Rectal smooth muscle tissue (tissue), 1 donor: ENCODE measurements at regions not wholly inside any gene's neighbourhood (a gene's known extent, or its start where the extent isn't known, plus 50 kb on each side); places are given as distances from the start of the nearest gene placed in this dataset.

Experiments
- H3K27ac ChIP-seq: one replicate; pipeline ENCODE4 v1.7.0; 2013; ENCODE audit warnings: low read depth, low read length, inconsistent platforms
- H3K27me3 ChIP-seq: one replicate; pipeline ENCODE4 v1.7.0; 2013; ENCODE audit warnings: low read length; ENCODE audit not compliant: control insufficient read depth, insufficient read depth
- H3K36me3 ChIP-seq: one replicate; pipeline ENCODE4 v1.7.0; 2013; ENCODE audit warnings: low read length; ENCODE audit not compliant: control insufficient read depth, insufficient read depth
- H3K4me1 ChIP-seq: one replicate; pipeline ENCODE4 v1.7.0; 2013; ENCODE audit warnings: low read length; ENCODE audit not compliant: control insufficient read depth, insufficient read depth
- H3K4me3 ChIP-seq: one replicate; pipeline ENCODE4 v1.7.0; 2013; ENCODE audit warnings: low read length
- H3K9ac ChIP-seq: one replicate; pipeline ENCODE4 v1.7.0; 2013; ENCODE audit warnings: low read length

DNA sequence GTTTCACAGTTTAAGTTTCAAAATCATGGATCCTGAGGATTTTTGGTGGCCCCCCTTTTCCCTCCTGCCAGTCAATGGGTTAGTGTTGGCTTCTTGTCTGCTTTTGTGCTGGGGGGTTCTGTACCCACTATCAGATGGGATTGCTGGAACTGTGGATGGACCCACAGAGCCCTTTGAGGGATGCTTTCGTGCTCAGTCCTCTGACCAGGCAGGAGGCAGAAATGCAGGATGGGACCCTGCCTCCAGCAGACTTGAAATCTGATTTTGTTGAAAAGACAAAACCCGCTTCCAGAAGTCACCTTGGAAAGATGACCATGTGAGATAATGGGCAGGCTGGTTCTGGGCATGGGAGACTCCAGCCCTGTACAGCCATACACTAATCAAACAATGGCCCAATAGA is 408.9 kb downstream of the ZNF536 start:
- H3K27ac ChIP-seq, result no peak overlapping the region
- H3K27me3 ChIP-seq, result no peaks in the 10 kb centered on the region
- no peak overlapping the region for H3K4me3 ChIP-seq
- H3K4me1 ChIP-seq, result no peaks in the 10 kb centered on the region
- no peaks in the 10 kb centered on the region for H3K36me3 ChIP-seq
- no peak overlapping the region for H3K9ac ChIP-seq

DNA sequence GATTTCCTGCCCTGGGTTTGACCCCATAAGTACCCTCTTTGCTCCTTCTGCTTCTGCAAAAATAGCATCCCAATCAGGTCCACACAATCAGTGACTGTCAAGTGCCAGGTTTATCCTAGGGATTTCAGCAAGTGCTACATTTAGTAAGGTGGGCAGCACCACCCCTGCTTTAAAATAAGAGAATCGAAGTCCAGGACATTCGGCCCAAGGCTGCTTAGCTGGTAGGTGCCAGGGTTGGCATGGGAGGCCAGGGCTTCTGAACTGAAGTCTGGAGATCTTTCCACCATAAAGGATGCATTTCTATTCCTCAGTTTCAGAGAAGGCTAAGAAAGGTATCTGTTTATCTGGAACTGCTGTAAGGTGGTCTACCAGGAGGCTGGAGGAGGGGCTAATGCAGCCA is 408.3 kb downstream of the ZNF536 start:
- no peak overlapping the region for H3K4me3 ChIP-seq
- no peaks in the 10 kb centered on the region for H3K4me1 ChIP-seq
- no peaks in the 10 kb centered on the region for H3K27me3 ChIP-seq
- H3K27ac ChIP-seq, result no peak overlapping the region
- no peaks in the 10 kb centered on the region for H3K36me3 ChIP-seq
- no peak overlapping the region for H3K9ac ChIP-seq

DNA sequence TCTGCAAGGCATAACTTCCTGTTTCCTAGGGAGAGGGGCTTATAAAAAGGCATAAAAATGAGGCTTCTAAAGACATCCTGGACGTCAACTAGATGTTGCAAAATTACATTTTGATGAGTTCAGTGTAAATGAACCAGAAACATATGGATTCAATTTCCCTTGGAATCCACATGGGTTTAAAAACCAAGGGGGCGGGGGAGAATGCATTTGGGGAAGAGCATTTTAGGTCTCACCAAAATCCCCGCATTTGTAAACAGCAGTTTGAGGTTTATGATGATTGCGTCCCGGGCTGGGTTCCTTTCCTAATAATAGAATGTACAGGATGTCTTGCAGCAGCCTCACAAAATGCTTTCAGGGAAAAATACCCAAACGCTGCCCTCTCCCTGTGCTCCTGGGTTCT is 407.8 kb downstream of the ZNF536 start:
- Histone ChIP-seq H3K9ac (no peak overlapping the region), H3K27me3 (no peaks in the 10 kb centered on the region), H3K4me1 (no peaks in the 10 kb centered on the region), H3K4me3 (no peak overlapping the region), H3K27ac (no peak overlapping the region), H3K36me3 (no peaks in the 10 kb centered on the region)

DNA sequence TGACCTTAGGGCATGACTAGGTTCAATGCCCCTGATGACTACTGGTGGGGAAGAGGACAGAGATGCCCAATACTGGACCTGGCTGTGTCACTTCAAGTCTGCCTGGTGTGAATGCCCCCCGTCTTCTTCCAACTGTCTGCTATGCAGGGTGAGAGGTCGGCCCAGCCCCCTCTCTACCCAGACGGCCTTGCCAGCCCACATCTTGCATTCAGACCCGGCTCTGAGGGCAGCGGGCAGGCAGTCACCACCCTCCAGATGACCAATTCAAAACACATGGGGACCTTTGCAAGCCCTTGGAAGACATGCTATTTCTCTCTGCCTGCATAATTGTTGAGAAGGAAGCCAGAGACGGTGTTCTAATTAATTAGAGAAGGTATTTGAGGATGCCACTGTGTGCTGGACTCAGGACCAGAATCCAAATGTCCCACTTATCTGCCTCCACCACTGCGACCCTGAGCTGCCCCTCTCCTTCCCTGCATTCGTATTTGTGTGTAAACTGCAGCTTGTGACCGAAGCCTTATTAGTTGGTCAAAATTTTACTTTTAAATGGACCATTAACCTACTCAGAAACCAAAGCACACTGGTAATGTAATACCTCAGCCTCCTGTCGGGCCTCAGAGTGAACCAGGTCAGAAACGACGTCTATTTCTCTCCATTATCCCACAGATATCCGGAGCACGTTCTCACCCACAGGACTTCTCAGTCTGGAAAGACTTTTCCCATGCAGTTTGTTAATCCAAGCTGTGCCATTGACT is 407.0 kb downstream of the ZNF536 start:
- H3K4me3 ChIP-seq, result no peak overlapping the region
- H3K27ac ChIP-seq, result no peak overlapping the region
- H3K36me3 ChIP-seq, result no peaks in the 10 kb centered on the region
- H3K4me1 ChIP-seq, result no peaks in the 10 kb centered on the region
- no peak overlapping the region for H3K9ac ChIP-seq
- no peaks in the 10 kb centered on the region for H3K27me3 ChIP-seq

DNA sequence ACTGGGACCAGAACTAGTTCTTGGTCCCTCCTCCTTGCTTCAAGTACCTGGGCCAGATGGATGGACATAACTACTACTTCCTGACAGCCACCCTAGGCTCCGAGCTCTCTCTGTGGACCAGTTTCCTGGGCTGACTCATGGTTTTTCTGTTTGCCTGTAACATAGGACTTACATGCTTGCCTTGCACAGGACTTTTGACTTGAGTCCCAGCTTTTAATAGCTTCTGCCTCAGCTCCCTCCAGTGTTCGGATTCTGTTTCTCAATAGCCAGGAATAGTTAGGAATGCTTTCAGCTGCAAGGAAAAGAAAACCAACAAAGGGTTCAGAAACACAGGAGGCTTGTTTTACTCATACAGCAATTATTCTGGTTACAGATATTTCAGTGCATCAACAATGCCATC is 405.9 kb downstream of the ZNF536 start:
- H3K36me3 ChIP-seq, result no peaks in the 10 kb centered on the region
- no peaks in the 10 kb centered on the region for H3K4me1 ChIP-seq
- no peak overlapping the region for H3K4me3 ChIP-seq
- H3K9ac ChIP-seq, result no peak overlapping the region
- H3K27me3 ChIP-seq, result no peaks in the 10 kb centered on the region
- no peak overlapping the region for H3K27ac ChIP-seq

DNA sequence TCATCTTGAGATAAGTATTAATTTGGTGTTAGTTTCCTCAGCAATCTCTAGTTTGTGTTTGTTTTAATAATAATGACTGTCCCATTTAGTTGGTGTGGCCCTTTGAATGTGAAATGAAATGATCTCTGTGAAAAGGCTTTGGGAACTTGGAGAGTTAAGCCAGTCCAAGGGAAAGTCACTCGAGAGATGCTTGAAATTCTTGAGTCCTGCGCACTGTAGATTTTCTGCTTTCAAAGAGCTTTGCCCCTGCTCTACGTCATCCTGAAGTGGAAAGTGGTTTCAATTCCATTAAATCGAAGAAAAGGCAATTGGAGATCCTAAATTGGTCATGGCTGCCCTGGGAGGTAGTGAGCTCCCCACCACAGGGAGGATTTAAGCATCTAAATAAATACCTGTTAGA is 403.8 kb downstream of the ZNF536 start:
- Histone ChIP-seq H3K36me3 (no peaks in the 10 kb centered on the region), H3K9ac (no peak overlapping the region), H3K27ac (no peak overlapping the region), H3K4me1 (no peaks in the 10 kb centered on the region), H3K27me3 (no peaks in the 10 kb centered on the region), H3K4me3 (no peak overlapping the region)

DNA sequence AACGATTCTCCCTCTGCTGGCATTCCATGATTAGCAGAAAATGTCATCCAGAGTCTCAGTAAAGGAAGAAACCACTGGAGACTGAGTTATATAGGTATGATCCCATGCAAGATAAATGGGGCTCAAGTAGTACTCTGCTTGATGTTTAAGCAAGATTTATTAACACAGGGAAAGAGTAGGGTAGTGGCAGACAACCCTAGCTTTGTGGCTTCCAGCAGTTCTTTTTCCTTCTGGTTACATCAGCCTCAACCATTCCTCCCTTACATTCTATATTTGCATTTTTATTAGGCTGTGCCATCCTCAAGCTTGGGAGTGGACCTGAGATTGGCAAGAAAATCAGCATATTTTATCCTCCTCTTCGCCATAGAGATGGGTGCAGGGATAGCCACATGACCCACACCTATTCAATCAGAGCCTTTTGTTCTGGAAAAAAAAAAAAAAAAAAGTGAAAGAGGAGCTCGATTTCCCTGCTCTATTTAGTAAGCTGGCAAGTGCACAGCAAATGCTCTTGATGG is 402.1 kb downstream of the ZNF536 start:
- Histone ChIP-seq H3K9ac (no peak overlapping the region), H3K4me1 (no peaks in the 10 kb centered on the region), H3K27ac (no peak overlapping the region), H3K4me3 (no peak overlapping the region), H3K36me3 (no peaks in the 10 kb centered on the region), H3K27me3 (no peaks in the 10 kb centered on the region)

DNA sequence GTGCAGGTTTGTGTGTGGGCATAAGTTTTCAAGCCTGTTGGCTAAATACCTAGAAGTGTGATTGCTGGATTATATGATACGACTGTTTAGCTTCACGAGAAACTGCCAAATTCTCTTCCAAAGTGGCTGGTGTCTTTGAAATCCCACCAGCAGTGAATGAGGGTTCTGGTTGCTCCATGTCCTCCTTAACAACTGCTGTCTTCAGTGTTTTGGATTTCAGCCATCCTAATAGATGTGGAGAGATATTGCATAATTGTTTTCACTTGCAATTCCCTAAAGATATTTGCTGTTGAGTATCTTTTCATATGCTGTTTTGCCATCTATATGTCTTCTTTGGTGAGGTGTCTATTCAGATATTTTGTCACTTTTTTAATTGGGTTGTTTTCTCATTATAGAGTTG is 390.5 kb downstream of the ZNF536 start:
- Histone ChIP-seq H3K4me1 (no peaks in the 10 kb centered on the region), H3K9ac (no peak overlapping the region), H3K27me3 (no peaks in the 10 kb centered on the region), H3K4me3 (no peak overlapping the region), H3K27ac (no peak overlapping the region), H3K36me3 (no peaks in the 10 kb centered on the region)

DNA sequence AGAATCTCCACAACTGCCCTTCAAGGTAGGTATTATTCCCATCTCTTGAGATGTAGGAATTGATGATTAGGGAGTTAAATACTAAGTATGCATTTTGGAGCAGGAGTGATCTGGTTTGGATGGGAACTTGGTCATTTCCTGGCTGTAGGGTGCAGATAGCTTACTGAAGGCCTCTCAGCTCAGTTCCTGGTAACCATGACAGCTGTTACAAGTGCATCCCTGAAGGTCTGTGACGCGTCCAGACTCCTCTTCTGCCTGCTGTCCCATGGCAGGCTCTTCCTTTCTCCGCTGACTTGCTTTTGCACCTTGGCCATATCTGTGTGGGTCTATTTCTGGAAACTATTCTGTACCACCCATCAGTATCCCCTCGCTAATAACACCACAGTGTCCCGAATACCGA is 387.8 kb downstream of the ZNF536 start:
- no peaks in the 10 kb centered on the region for H3K36me3 ChIP-seq
- no peaks in the 10 kb centered on the region for H3K27me3 ChIP-seq
- H3K4me1 ChIP-seq, result no peaks in the 10 kb centered on the region
- no peak overlapping the region for H3K27ac ChIP-seq
- H3K4me3 ChIP-seq, result no peak overlapping the region
- no peak overlapping the region for H3K9ac ChIP-seq

DNA sequence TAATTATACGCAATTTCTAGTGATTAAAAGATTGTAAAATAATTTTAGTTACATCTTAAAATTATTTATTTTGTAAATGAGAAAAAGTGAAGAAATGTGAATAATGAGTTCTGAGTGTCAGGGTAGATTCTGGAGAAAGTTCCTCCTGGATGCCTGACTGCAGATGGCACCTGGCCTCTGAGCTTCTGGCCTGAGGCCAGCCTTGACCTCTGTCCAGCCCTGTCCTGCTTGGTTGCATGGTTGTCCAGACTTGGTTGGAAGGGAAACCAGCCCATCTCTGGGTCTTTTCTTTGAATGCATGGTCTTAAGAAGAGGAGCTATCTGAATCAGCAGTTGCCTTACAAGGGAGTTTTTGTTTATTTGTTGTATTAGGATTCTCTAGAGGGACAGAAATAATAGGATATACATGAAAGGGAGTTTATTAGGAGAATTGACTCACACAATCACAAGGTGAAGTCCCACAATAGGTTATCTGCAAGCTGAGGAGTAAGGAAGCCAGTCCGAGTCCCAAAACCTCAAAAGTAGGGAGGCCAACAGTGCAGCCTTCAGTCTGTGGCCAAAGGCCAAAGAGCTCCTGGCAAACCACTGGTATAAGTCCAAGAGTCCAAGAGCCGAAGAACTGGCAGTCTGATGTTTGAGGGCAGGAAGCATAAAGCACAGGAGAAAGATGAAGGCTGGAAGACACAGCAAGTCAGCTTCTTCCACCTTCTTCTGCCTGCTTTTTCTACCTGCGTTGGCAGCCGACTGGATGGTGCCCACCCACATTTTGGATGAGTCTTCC is 385.8 kb downstream of the ZNF536 start:
- no peaks in the 10 kb centered on the region for H3K36me3 ChIP-seq
- no peaks in the 10 kb centered on the region for H3K4me1 ChIP-seq
- H3K27ac ChIP-seq, result no peak overlapping the region
- no peaks in the 10 kb centered on the region for H3K27me3 ChIP-seq
- no peak overlapping the region for H3K4me3 ChIP-seq
- no peak overlapping the region for H3K9ac ChIP-seq

DNA sequence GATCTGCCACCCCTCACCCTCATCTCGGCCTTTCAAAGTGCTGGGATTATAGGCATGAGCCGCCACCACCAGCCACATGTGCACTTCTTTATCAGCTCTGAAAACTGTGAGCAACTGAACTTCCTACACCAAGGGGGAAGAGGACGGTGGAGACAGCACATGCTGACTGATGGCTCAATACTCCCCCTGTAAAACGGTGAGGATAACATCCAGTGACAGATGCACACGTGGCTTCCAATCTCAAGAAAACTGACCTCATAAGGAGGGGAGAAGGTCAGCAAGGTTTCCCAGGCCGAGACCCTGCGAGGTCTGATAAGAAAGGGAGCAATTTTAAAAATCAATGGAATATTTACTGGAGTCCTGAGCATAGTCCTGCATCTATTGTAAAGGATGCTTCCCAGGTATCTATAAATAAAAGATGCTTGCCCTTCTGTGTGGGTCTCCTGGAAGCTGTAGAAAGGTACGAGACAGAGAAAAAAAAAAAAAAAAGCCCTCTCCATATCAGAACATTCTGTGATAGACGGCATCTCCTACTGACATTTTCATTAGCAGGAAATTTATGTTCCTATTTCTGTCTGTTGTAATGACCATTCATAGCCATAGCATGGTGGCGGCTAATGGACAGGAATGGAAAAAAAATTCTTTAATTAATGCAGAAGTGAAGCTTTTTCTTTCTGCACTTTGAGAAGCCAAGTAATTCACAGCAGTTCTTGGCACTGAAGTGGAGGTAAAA is 385.1 kb downstream of the ZNF536 start:
- H3K4me1 ChIP-seq, result no peaks in the 10 kb centered on the region
- H3K4me3 ChIP-seq, result no peak overlapping the region

DNA sequence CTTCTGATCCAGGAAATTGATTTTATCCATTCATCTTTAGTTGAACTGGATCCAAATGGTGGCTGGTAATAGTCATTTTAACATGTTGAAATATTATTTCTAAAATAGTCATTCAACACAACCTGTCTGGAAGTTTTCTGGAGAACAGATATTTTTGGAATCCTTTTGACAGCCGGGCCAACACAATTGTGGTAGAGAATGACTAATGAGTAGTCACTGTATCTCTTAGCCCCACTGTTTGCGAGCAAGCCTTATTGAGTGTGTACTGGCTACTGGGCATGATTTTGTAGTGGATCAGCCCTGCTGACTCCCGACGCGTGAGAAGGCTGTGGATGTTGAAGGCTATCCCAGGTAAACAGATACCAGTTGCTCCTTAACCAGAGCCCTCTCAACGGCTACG is 383.4 kb downstream of the ZNF536 start:
- no peak overlapping the region for H3K27ac ChIP-seq
- no peak overlapping the region for H3K4me3 ChIP-seq
- no peaks in the 10 kb centered on the region for H3K4me1 ChIP-seq
- H3K9ac ChIP-seq, result no peak overlapping the region
- H3K36me3 ChIP-seq, result no peaks in the 10 kb centered on the region
- no peaks in the 10 kb centered on the region for H3K27me3 ChIP-seq

More for the DNA sequence above, 385.1 kb downstream of the ZNF536 start:
- no peak overlapping the region for H3K27ac ChIP-seq
- no peaks in the 10 kb centered on the region for H3K36me3 ChIP-seq
- H3K27me3 ChIP-seq, result no peaks in the 10 kb centered on the region
- no peak overlapping the region for H3K9ac ChIP-seq
